Cardiac muscle cell (in vitro differentiated cells and primary cell): ENCODE measurements at regions not wholly inside any gene's neighbourhood (a gene's known extent, or its start where the extent isn't known, plus 50 kb on each side); places are given as distances from the start of the nearest gene placed in this dataset.
"Not testable (repeated sequence)": the region's sequence is repeated elsewhere in the genome, so short reads cannot be mapped to it uniquely, and the experiment has no call there.

ENCODE experiments used
- DNase-seq, 2 donors: peaks; one replicate each; pipeline versions ENCODE4 v3.0.0 to v3.0.0-alpha.2; 2010 to 2017; ENCODE audit warnings: low read depth in 1 of 2, low spot score in 1 of 2
- H3K27ac ChIP-seq: fragments of 200-600 bp; sonication (generic); 2 replicates; pipeline ENCODE4 v1.5.1; 2016
- H3K27me3 ChIP-seq: fragments of 200-600 bp; sonication (generic); 2 replicates; pipeline ENCODE4 v1.6.0; 2016; ENCODE audit warnings: control low read depth
- H3K36me3 ChIP-seq: fragments of 200-600 bp; sonication (generic); 2 replicates; pipeline ENCODE4 v1.5.1; 2016; ENCODE audit warnings: control low read depth
- H3K4me1 ChIP-seq: fragments of 200-600 bp; sonication (generic); 2 replicates; pipeline ENCODE4 v1.8.1; 2017; ENCODE audit warnings: low read depth, mild to moderate bottlenecking, mixed run types
- H3K4me3 ChIP-seq: fragments of 200-600 bp; sonication (generic); 2 replicates; pipeline ENCODE4 v1.5.1; 2016; ENCODE audit warnings: mild to moderate bottlenecking
- H3K9me3 ChIP-seq: fragments of 200-600 bp; sonication (generic); 2 replicates; pipeline ENCODE4 v1.5.1; 2017; ENCODE audit warnings: low read depth, mild to moderate bottlenecking, control low read depth
- TF ChIP-seq, protein P1 (sequence below): IDR thresholded peaks from 2 replicates; pipeline ENCODE4 v1.5.1; 2012; ENCODE audit warnings: low read depth, mild to moderate bottlenecking, low read length

GRCh38 chr16:66026787-66027330, 339.6 kb upstream of the CDH5 start:
- H3K4me3 ChIP-seq, result no peak overlapping the region
- H3K4me1 ChIP-seq, result no peaks in the 10 kb centered on the region
- H3K27ac ChIP-seq, result no peak overlapping the region
- TF ChIP-seq, protein P1, sequence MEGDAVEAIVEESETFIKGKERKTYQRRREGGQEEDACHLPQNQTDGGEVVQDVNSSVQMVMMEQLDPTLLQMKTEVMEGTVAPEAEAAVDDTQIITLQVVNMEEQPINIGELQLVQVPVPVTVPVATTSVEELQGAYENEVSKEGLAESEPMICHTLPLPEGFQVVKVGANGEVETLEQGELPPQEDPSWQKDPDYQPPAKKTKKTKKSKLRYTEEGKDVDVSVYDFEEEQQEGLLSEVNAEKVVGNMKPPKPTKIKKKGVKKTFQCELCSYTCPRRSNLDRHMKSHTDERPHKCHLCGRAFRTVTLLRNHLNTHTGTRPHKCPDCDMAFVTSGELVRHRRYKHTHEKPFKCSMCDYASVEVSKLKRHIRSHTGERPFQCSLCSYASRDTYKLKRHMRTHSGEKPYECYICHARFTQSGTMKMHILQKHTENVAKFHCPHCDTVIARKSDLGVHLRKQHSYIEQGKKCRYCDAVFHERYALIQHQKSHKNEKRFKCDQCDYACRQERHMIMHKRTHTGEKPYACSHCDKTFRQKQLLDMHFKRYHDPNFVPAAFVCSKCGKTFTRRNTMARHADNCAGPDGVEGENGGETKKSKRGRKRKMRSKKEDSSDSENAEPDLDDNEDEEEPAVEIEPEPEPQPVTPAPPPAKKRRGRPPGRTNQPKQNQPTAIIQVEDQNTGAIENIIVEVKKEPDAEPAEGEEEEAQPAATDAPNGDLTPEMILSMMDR, result no peak
- no peaks in the 10 kb centered on the region for H3K36me3 ChIP-seq
- no peaks in the 10 kb centered on the region for H3K9me3 ChIP-seq
- no peaks in the 10 kb centered on the region for H3K27me3 ChIP-seq
- DNase-seq, result no peak

DNA sequence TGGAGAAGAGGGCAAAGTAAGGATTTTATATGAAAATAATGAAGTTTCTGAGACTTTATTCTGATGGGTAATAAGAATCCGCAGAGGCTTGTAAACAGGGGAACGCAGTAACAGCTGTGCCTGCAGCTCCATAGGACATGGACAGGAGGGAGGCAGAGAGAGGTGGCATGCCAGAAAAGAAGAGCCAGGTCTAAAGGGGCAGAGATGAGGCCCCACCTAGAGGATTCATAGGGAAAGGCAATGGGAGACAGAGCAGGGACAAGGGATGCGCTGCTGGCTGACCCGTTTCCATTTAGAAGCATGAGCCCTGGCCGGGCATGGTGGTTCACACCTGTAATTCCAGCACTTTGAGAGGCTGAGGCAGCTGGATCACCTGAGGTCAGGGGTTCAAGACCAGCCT, 340.3 kb upstream of the CDH5 start:
- H3K4me3 ChIP-seq, result no peak overlapping the region
- peak; percentile 33 to 43 for DNase-seq
- no peaks in the 10 kb centered on the region for H3K9me3 ChIP-seq
- H3K27me3 ChIP-seq, result no peaks in the 10 kb centered on the region
- TF ChIP-seq, protein P1, result peak; percentile 47
- H3K4me1 ChIP-seq, result no peaks in the 10 kb centered on the region
- no peaks in the 10 kb centered on the region for H3K36me3 ChIP-seq
- no peak overlapping the region for H3K27ac ChIP-seq

- Histone ChIP-seq H3K27ac (no peak overlapping the region), H3K9me3 (no peaks in the 10 kb centered on the region), H3K4me1 (no peaks in the 10 kb centered on the region), H3K36me3 (no peaks in the 10 kb centered on the region), H3K4me3 (no peak overlapping the region), H3K27me3 (no peaks in the 10 kb centered on the region)
- TF ChIP-seq, protein P1, result no peak
- DNase-seq, result no peak
Observed at GRCh38 chr16:66025751-66026150, 340.7 kb upstream of the CDH5 start.

- H3K9me3 ChIP-seq, H3K36me3 ChIP-seq, H3K27me3 ChIP-seq, H3K4me1 ChIP-seq, H3K4me3 ChIP-seq, H3K27ac ChIP-seq, DNase-seq: not testable (repeated sequence)
Observed at GRCh38 chr16:66024567-66024966, 341.9 kb upstream of the CDH5 start.

GRCh38 chr16:66023481-66023880, 343.0 kb upstream of the CDH5 start:
- no peaks in the 10 kb centered on the region for H3K36me3 ChIP-seq
- no peak overlapping the region for H3K27ac ChIP-seq
- no peaks in the 10 kb centered on the region for H3K4me1 ChIP-seq
- H3K27me3 ChIP-seq, result no peaks in the 10 kb centered on the region
- no peak for DNase-seq
- TF ChIP-seq, protein P1, result no peak
- no peaks in the 10 kb centered on the region for H3K9me3 ChIP-seq
- no peak overlapping the region for H3K4me3 ChIP-seq

- no peaks in the 10 kb centered on the region for H3K4me1 ChIP-seq
- no peak overlapping the region for H3K4me3 ChIP-seq
- TF ChIP-seq, protein P1, result no peak
- peak in 1 of 2 donors; percentile 36 for DNase-seq
- no peaks in the 10 kb centered on the region for H3K9me3 ChIP-seq
- H3K27ac ChIP-seq, result no peak overlapping the region
- H3K27me3 ChIP-seq, result no peaks in the 10 kb centered on the region
- H3K36me3 ChIP-seq, result no peaks in the 10 kb centered on the region
Observed at GRCh38 chr16:66020642-66021041, 345.8 kb upstream of the CDH5 start.
